ENCODE measurements at regions not wholly inside any gene's neighbourhood (a gene's known extent, or its start where the extent isn't known, plus 50 kb on each side); places are given as distances from the start of the nearest gene placed in this dataset.

- Histone ChIP-seq H2AFZ (ENCODE audit: low read depth) (no peak overlapping the region), H3K36me3 (ENCODE audit: insufficient read depth) (no peaks in the 10 kb centered on the region), H4K20me1 (ENCODE audit: insufficient read depth) (no peaks in the 10 kb centered on the region), H3K27ac (no peak overlapping the region), H3K9ac (no peak overlapping the region), H3K27me3 (ENCODE audit: insufficient read depth, low read depth) (no peaks in the 10 kb centered on the region), H3K4me3 (IDR thresholded peaks at IDR 0.05; ENCODE audit: insufficient read depth, low read depth, low read length) (no peak overlapping the region), H3K4me2 (no peak overlapping the region), H3K79me2 (ENCODE audit: insufficient read depth, low read depth) (no peaks in the 10 kb centered on the region), H3K4me1 (ENCODE audit: low read depth, poor library complexity, severe bottlenecking) (no peaks in the 10 kb centered on the region)
- no peak for TF ChIP-seq CTCF (conservative IDR thresholded peaks at IDR 0.05; ENCODE audit: low read depth, low read length)
Observed at GRCh38 chr10:84065804-84066601, 73.3 kb upstream of the GHITM start.

DNA sequence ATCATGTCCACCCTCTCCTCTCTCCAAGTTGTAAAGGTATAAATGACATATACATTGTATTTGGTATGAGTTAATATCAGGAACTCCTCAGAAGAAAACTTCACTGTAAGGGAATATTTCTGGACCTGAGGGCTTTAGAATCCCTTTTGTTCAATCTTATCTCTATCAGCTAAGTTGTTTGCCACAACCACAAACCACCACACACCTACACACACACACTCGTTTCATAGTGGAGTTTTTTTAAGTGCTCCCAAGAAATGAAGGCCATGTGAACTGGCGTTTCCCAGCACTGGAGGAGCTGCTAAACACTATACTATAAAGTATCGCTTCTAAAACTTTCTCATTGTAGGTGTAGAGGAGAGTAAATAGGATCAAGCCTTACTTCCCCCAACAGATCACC lies 64.8 kb upstream of the GHITM start:
- no peaks in the 10 kb centered on the region for H3K4me1 ChIP-seq (ENCODE audit: low read depth, poor library complexity, severe bottlenecking)
- H2AFZ ChIP-seq (ENCODE audit: low read depth) = no peak overlapping the region
- no peak overlapping the region for H3K27ac ChIP-seq
- no peaks in the 10 kb centered on the region for H4K20me1 ChIP-seq (ENCODE audit: insufficient read depth)
- H3K79me2 ChIP-seq (ENCODE audit: insufficient read depth, low read depth) = no peaks in the 10 kb centered on the region
- H3K9ac ChIP-seq = no peak overlapping the region
- no peak overlapping the region for H3K4me2 ChIP-seq
- TF ChIP-seq CTCF (conservative IDR thresholded peaks at IDR 0.05; ENCODE audit: low read depth, low read length) = no peak
- H3K27me3 ChIP-seq (ENCODE audit: insufficient read depth, low read depth) = no peaks in the 10 kb centered on the region
- no peaks in the 10 kb centered on the region for H3K36me3 ChIP-seq (ENCODE audit: insufficient read depth)
- no peak overlapping the region for H3K4me3 ChIP-seq (IDR thresholded peaks at IDR 0.05; ENCODE audit: insufficient read depth, low read depth, low read length)

- no peaks in the 10 kb centered on the region for H3K4me1 ChIP-seq (ENCODE audit: low read depth, poor library complexity, severe bottlenecking)
- no peaks in the 10 kb centered on the region for H3K79me2 ChIP-seq (ENCODE audit: insufficient read depth, low read depth)
- H3K36me3 ChIP-seq (ENCODE audit: insufficient read depth) = no peaks in the 10 kb centered on the region
- H3K4me2 ChIP-seq = no peak overlapping the region
- TF ChIP-seq CTCF (conservative IDR thresholded peaks at IDR 0.05; ENCODE audit: low read depth, low read length) = no peak
- H4K20me1 ChIP-seq (ENCODE audit: insufficient read depth) = no peaks in the 10 kb centered on the region
- H3K27ac ChIP-seq = no peak overlapping the region
- H2AFZ ChIP-seq (ENCODE audit: low read depth) = no peak overlapping the region
- H3K9ac ChIP-seq = no peak overlapping the region
- no peaks in the 10 kb centered on the region for H3K27me3 ChIP-seq (ENCODE audit: insufficient read depth, low read depth)
- H3K4me3 ChIP-seq (IDR thresholded peaks at IDR 0.05; ENCODE audit: insufficient read depth, low read depth, low read length) = no peak overlapping the region
Observed at GRCh38 chr10:84075226-84076046, 63.9 kb upstream of the GHITM start.

GRCh38 chr10:84076047-84076388 lies 63.3 kb upstream of the GHITM start:
- Histone ChIP-seq H4K20me1 (ENCODE audit: insufficient read depth) (no peaks in the 10 kb centered on the region), H3K4me1 (ENCODE audit: low read depth, poor library complexity, severe bottlenecking) (no peaks in the 10 kb centered on the region), H3K4me3 (IDR thresholded peaks at IDR 0.05; ENCODE audit: insufficient read depth, low read depth, low read length) (no peak overlapping the region), H2AFZ (ENCODE audit: low read depth) (no peak overlapping the region), H3K9ac (no peak overlapping the region), H3K27me3 (ENCODE audit: insufficient read depth, low read depth) (no peaks in the 10 kb centered on the region), H3K79me2 (ENCODE audit: insufficient read depth, low read depth) (no peaks in the 10 kb centered on the region), H3K4me2 (no peak overlapping the region), H3K27ac (no peak overlapping the region), H3K36me3 (ENCODE audit: insufficient read depth) (no peaks in the 10 kb centered on the region)
- TF ChIP-seq CTCF (conservative IDR thresholded peaks at IDR 0.05; ENCODE audit: low read depth, low read length) = no peak

Measured in KMS-11 (cell line).